Neural cell (in vitro differentiated cells): ENCODE measurements at regions not wholly inside any gene's neighbourhood (a gene's known extent, or its start where the extent isn't known, plus 50 kb on each side); places are given as distances from the start of the nearest gene placed in this dataset.

Experiments
- H2AFZ ChIP-seq: fragments of 200-600, 300-800 bp; sonication (generic), shearing (Covaris generic); 2 replicates; pipeline ENCODE4 v1.6.0; 2014; ENCODE audit warnings: low read depth, mild to moderate bottlenecking, antibody characterized with exemption, low read length, moderate library complexity
- H3F3A ChIP-seq: fragments of 200-600 bp; shearing (Covaris generic); 2 replicates; pipeline ENCODE4 v1.6.1; 2016; ENCODE audit warnings: mild to moderate bottlenecking, moderate library complexity, mixed read lengths, antibody characterized with exemption, low read length; ENCODE audit not compliant: insufficient read depth, poor library complexity, severe bottlenecking
- H3K27ac ChIP-seq: fragments of 200-600, 300-800 bp; sonication (generic), shearing (Covaris generic); 2 replicates; pipeline ENCODE4 v1.5.1; 2014; ENCODE audit warnings: mild to moderate bottlenecking, low read length, moderate library complexity
- H3K27me3 ChIP-seq: fragments of 300-800, 200-600 bp; sonication (generic), shearing (Covaris generic); 2 replicates; pipeline ENCODE4 v1.6.0; 2014; ENCODE audit warnings: mild to moderate bottlenecking, low read depth, low read length, moderate library complexity; ENCODE audit not compliant: insufficient read depth
- H3K36me3 ChIP-seq: fragments of 300-800, 200-600 bp; sonication (generic), shearing (Covaris generic); 2 replicates; pipeline ENCODE4 v1.5.1; 2014; ENCODE audit warnings: mild to moderate bottlenecking, antibody characterized with exemption, low read length, moderate library complexity; ENCODE audit not compliant: insufficient read depth
- H3K4me2 ChIP-seq: fragments of 300-800, 200-600 bp; sonication (generic), shearing (Covaris generic); 2 replicates; pipeline ENCODE4 v1.6.0; 2014; ENCODE audit warnings: mild to moderate bottlenecking, low read length
- H3K4me3 ChIP-seq: fragments of 300-800, 200-600 bp; sonication (generic), shearing (Covaris generic); 2 replicates; pipeline ENCODE4 v1.5.1; 2014; ENCODE audit warnings: mild to moderate bottlenecking, low read length, moderate library complexity
- H3K79me2 ChIP-seq: fragments of 200-600 bp; shearing (Covaris generic); replicated peaks from 2 replicates; pipeline ENCODE4 v1.6.0; 2014; ENCODE audit warnings: mild to moderate bottlenecking, low read length, moderate library complexity; ENCODE audit not compliant: insufficient read depth
- H3K9ac ChIP-seq: fragments of 300-800, 200-600 bp; sonication (generic), shearing (Covaris generic); 2 replicates; pipeline ENCODE4 v1.6.1; 2016; ENCODE audit warnings: mild to moderate bottlenecking, low read length, mixed read lengths
- H3K9me2 ChIP-seq: fragments of 200-600 bp; shearing (Covaris generic); 2 replicates; pipeline ENCODE4 v1.6.1; 2016; ENCODE audit warnings: mild to moderate bottlenecking, low read length, mixed read lengths; ENCODE audit not compliant: insufficient read depth
- H3K9me3 ChIP-seq: fragments of 200-600, 300-800 bp; sonication (generic), shearing (Covaris generic); 2 replicates; pipeline ENCODE4 v1.6.1; 2016; ENCODE audit warnings: mild to moderate bottlenecking, mixed run types, low read length, moderate library complexity, mixed read lengths
- H4K20me1 ChIP-seq: fragments of 200-600 bp; shearing (Covaris generic); 2 replicates; pipeline ENCODE4 v1.6.1; 2016; ENCODE audit warnings: mild to moderate bottlenecking, mixed run types; ENCODE audit not compliant: insufficient read depth
- EP300 ChIP-seq: fragments of 450-650 bp; conservative IDR thresholded peaks from 2 replicates; pipeline ENCODE4 v1.6.1; 2014; ENCODE audit warnings: antibody characterized with exemption, mild to moderate bottlenecking, moderate library complexity; ENCODE audit not compliant: poor library complexity, severe bottlenecking
- EZH2 ChIP-seq: fragments of 200-600, 300-800 bp; shearing (Covaris generic), sonication (generic); IDR thresholded peaks from 2 replicates; pipeline ENCODE4 v1.6.1; 2014; ENCODE audit warnings: antibody characterized with exemption, low read length, borderline replicate concordance, mild to moderate bottlenecking; ENCODE audit not compliant: insufficient read depth, poor library complexity, severe bottlenecking
- MXI1 ChIP-seq: fragments of 450-650 bp; conservative IDR thresholded peaks from 2 replicates; pipeline ENCODE4 v1.6.1; 2014; ENCODE audit warnings: antibody characterized with exemption, mild to moderate bottlenecking; ENCODE audit not compliant: poor library complexity, severe bottlenecking
- POLR2AphosphoS5 ChIP-seq: IDR thresholded peaks from 2 replicates; pipeline ENCODE4 v1.6.1; 2012
- RAD21 ChIP-seq: fragments of 450-650 bp; conservative IDR thresholded peaks from 2 replicates; pipeline ENCODE4 v1.6.1; 2014; ENCODE audit warnings: antibody characterized with exemption, mild to moderate bottlenecking, moderate library complexity
- SMC3 ChIP-seq: fragments of 450-650 bp; conservative IDR thresholded peaks from 2 replicates; pipeline ENCODE4 v1.6.1; 2014; ENCODE audit warnings: antibody characterized with exemption, mild to moderate bottlenecking, moderate library complexity; ENCODE audit not compliant: poor library complexity
- TAF1 ChIP-seq: IDR thresholded peaks from 2 replicates; pipeline ENCODE4 v1.6.1; 2012; ENCODE audit warnings: low read depth
- TF ChIP-seq, protein P1 (sequence below): fragments of 450-650 bp; IDR thresholded peaks from 2 replicates; pipeline ENCODE4 v1.5.1; 2014; ENCODE audit warnings: antibody characterized with exemption, mild to moderate bottlenecking, moderate library complexity; ENCODE audit not compliant: poor library complexity, severe bottlenecking
- TF ChIP-seq, protein P2 (sequence below): IDR thresholded peaks from 2 replicates; pipeline ENCODE4 v1.6.1; 2012; ENCODE audit warnings: borderline replicate concordance

DNA sequence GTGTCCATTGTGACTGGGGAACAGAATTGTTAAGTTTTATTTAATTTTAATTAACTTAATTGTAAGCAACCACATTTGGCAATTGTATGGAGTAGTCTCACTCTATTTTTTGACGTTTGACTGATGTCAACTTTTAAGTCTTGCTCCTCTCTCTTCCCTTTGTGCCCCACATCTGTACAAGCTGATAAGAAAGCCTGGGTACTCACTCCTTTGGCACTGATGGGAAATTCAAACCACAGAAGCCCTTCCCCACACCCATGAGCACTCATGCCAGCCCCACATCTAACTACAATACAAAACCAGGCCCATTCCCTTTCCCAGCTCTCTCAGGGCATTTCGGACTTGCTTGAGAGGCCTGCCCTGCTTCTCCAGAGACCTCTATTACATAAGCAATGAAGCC lies 451.5 kb upstream of the KIF2A start:
- TF ChIP-seq MXI1 (no peak), POLR2AphosphoS5 (no peak), EP300 (no peak), TAF1 (no peak), SMC3 (no peak), RAD21 (no peak), EZH2 (no peak)
- TF ChIP-seq, protein P1, sequence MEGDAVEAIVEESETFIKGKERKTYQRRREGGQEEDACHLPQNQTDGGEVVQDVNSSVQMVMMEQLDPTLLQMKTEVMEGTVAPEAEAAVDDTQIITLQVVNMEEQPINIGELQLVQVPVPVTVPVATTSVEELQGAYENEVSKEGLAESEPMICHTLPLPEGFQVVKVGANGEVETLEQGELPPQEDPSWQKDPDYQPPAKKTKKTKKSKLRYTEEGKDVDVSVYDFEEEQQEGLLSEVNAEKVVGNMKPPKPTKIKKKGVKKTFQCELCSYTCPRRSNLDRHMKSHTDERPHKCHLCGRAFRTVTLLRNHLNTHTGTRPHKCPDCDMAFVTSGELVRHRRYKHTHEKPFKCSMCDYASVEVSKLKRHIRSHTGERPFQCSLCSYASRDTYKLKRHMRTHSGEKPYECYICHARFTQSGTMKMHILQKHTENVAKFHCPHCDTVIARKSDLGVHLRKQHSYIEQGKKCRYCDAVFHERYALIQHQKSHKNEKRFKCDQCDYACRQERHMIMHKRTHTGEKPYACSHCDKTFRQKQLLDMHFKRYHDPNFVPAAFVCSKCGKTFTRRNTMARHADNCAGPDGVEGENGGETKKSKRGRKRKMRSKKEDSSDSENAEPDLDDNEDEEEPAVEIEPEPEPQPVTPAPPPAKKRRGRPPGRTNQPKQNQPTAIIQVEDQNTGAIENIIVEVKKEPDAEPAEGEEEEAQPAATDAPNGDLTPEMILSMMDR, result no peak
- TF ChIP-seq, protein P2, sequence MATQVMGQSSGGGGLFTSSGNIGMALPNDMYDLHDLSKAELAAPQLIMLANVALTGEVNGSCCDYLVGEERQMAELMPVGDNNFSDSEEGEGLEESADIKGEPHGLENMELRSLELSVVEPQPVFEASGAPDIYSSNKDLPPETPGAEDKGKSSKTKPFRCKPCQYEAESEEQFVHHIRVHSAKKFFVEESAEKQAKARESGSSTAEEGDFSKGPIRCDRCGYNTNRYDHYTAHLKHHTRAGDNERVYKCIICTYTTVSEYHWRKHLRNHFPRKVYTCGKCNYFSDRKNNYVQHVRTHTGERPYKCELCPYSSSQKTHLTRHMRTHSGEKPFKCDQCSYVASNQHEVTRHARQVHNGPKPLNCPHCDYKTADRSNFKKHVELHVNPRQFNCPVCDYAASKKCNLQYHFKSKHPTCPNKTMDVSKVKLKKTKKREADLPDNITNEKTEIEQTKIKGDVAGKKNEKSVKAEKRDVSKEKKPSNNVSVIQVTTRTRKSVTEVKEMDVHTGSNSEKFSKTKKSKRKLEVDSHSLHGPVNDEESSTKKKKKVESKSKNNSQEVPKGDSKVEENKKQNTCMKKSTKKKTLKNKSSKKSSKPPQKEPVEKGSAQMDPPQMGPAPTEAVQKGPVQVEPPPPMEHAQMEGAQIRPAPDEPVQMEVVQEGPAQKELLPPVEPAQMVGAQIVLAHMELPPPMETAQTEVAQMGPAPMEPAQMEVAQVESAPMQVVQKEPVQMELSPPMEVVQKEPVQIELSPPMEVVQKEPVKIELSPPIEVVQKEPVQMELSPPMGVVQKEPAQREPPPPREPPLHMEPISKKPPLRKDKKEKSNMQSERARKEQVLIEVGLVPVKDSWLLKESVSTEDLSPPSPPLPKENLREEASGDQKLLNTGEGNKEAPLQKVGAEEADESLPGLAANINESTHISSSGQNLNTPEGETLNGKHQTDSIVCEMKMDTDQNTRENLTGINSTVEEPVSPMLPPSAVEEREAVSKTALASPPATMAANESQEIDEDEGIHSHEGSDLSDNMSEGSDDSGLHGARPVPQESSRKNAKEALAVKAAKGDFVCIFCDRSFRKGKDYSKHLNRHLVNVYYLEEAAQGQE, result no peak
- H3K27ac ChIP-seq, result no peak overlapping the region
- H2AFZ ChIP-seq, result no peak overlapping the region
- no peaks in the 10 kb centered on the region for H4K20me1 ChIP-seq
- no peak overlapping the region for H3K4me2 ChIP-seq
- no peaks in the 10 kb centered on the region for H3K36me3 ChIP-seq
- H3K27me3 ChIP-seq, result no peaks in the 10 kb centered on the region
- no peaks in the 10 kb centered on the region for H3F3A ChIP-seq
- no peak overlapping the region for H3K9ac ChIP-seq
- no peaks in the 10 kb centered on the region for H3K9me2 ChIP-seq
- H3K4me3 ChIP-seq, result no peak overlapping the region
- H3K79me2 ChIP-seq, result no peaks in the 10 kb centered on the region
- H3K9me3 ChIP-seq, result no peaks in the 10 kb centered on the region

DNA sequence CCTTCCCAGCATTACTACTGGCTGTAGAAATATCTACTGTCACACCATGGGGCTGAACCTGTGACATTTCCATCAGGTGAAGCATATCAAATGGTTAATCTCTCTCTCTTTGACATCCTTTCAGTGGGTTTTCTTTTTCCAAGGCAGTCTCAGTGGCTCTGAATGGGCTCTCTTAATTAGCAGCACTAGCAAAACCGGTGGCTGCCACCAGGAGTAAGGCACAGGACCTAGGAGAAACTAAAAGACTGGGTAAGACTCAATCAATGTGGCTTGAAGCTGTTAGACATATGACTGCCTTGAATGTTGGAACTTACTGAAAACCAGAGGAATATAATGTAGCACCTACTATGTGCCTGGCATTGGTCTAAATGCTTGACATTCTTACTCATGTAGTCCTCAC lies 445.0 kb upstream of the KIF2A start:
- H3K27ac ChIP-seq, result no peak overlapping the region
- no peaks in the 10 kb centered on the region for H3K27me3 ChIP-seq
- no peak overlapping the region for H3K4me2 ChIP-seq

DNA sequence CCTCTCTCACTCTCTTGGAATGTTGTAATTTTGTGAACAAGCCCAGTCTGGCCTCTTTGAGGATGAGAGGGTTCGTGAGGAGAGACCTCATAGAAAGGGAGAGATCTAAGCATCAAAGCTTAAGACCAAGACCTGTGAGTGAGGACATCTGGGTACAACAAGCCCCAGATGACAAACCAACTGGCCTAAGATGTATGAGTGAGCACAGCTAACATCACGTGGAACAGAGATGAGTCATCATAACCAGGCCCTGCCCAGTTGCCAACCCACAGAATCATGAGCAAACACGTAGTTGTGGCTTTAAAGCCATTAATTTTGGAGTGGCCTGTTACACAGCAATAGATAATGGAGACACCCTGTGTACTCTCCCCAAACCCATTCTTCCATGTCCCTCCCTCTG lies 439.1 kb upstream of the KIF2A start:
- TF ChIP-seq MXI1, result no peak
- TF ChIP-seq TAF1, result no peak
- TF ChIP-seq EZH2, result no peak
- no peaks in the 10 kb centered on the region for H4K20me1 ChIP-seq
- no peak overlapping the region for H2AFZ ChIP-seq

More for the DNA sequence above, 445.0 kb upstream of the KIF2A start:
- H3K4me3 ChIP-seq, result no peak overlapping the region
- no peak for TF ChIP-seq EZH2
- H3K9me2 ChIP-seq, result no peaks in the 10 kb centered on the region
- H3K79me2 ChIP-seq, result no peaks in the 10 kb centered on the region
- no peaks in the 10 kb centered on the region for H3K9me3 ChIP-seq
- H3F3A ChIP-seq, result no peaks in the 10 kb centered on the region
- H3K36me3 ChIP-seq, result no peaks in the 10 kb centered on the region
- no peak overlapping the region for H3K9ac ChIP-seq
- H2AFZ ChIP-seq, result no peak overlapping the region
- no peaks in the 10 kb centered on the region for H4K20me1 ChIP-seq

More for the DNA sequence above, 439.1 kb upstream of the KIF2A start:
- no peak overlapping the region for H3K4me2 ChIP-seq
- H3K9ac ChIP-seq, result no peak overlapping the region
- H3K36me3 ChIP-seq, result no peaks in the 10 kb centered on the region
- no peak overlapping the region for H3K4me3 ChIP-seq
- H3K27ac ChIP-seq, result no peak overlapping the region
- H3K9me2 ChIP-seq, result no peaks in the 10 kb centered on the region
- H3K79me2 ChIP-seq, result no peaks in the 10 kb centered on the region
- H3F3A ChIP-seq, result no peaks in the 10 kb centered on the region
- H3K27me3 ChIP-seq, result no peaks in the 10 kb centered on the region
- H3K9me3 ChIP-seq, result peaks cover under 1% of the 10 kb centered on the region
